ENCODE measurements at regions not wholly inside any gene's neighbourhood (a gene's known extent, or its start where the extent isn't known, plus 50 kb on each side); places are given as distances from the start of the nearest gene placed in this dataset.

GRCh38 chr7:84484502-84485079 lies 290.0 kb upstream of the SEMA3A start (continued):
- TF ChIP-seq ZNF462 (CRISPR knock-in tag; IDR thresholded peaks at IDR 0.05), result no peak
- no peak for TF ChIP-seq POLR2AphosphoS5 (IDR thresholded peaks at IDR 0.05; ENCODE audit: low read depth)

- Mint-ChIP-seq H3K4me1 (peaks cover 30% of the 10 kb centered on the region), H3K27me3 (ENCODE audit: insufficient read depth, low read depth, poor library complexity) (peaks cover 1% of the 10 kb centered on the region), H3K36me3 (ENCODE audit: low read depth) (no peaks in the 10 kb centered on the region), H3K4me3 (no peak overlapping the region), H3K27ac (no peak overlapping the region), H3K9me3 (no peaks in the 10 kb centered on the region)
- Histone ChIP-seq H4K20me1 (replicated peaks; ENCODE audit: insufficient read depth) (no peaks in the 10 kb centered on the region), H3K27ac (ENCODE audit: low read depth) (no peak overlapping the region), H3K36me3 (ENCODE audit: insufficient read depth) (no peaks in the 10 kb centered on the region), H3K79me2 (replicated peaks; ENCODE audit: insufficient read depth) (no peaks in the 10 kb centered on the region), H3K9me2 (ENCODE audit: insufficient read depth) (no peaks in the 10 kb centered on the region), H3K27me3 (ENCODE audit: insufficient read depth) (no peaks in the 10 kb centered on the region; the same call in 1 of the 2 replicates), H3F3A (replicated peaks; ENCODE audit: low read depth) (no peaks in the 10 kb centered on the region), H2AFZ (no peak overlapping the region), H3K4me2 (no peak overlapping the region), H3K4me1 (ENCODE audit: insufficient read depth) (peaks cover 23% of the 10 kb centered on the region), H3K4me3 (no peak overlapping the region)
- ATAC-seq (no peak), DNase-seq (ENCODE audit: low spot score) (no peak)
- TF ChIP-seq ETS1 (IDR thresholded peaks at IDR 0.05), result no peak
- TF ChIP-seq REST (IDR thresholded peaks at IDR 0.05; ENCODE audit: unreplicated experiment), result no peak
- no peak for TF ChIP-seq ZNF114 (CRISPR knock-in tag; IDR thresholded peaks at IDR 0.05)
- TF ChIP-seq STAT1 (IDR thresholded peaks at IDR 0.05; ENCODE audit: unreplicated experiment), result no peak
These were observed 287.9 kb upstream of the SEMA3A start for GRCh38 chr7:84482476-84482875.

Data from GM23338 (cell line).